Activated B cell treated with CpG ODN at 0.5 μM for 24 hours (primary cell): ENCODE measurements at regions not wholly inside any gene's neighbourhood (a gene's known extent, or its start where the extent isn't known, plus 50 kb on each side); places are given as distances from the start of the nearest gene placed in this dataset.

Experiments
- ATAC-seq: fragments of 200-7000 bp; cut with Tn5 transposase; one replicate; pipeline ENCODE4 v1.10.0; 2021; ENCODE audit warnings: low read depth, mild to moderate bottlenecking, moderate library complexity
- CTCF ChIA-PET: fragments of 350-600 bp; sonication (Branson Sonifier 250); formaldehyde crosslinking; loops from one replicate; lab custom pipeline; 2021; ENCODE audit warnings: antibody characterized with exemption; lab: Charles Lee
- POLR2A ChIA-PET: fragments of 350-600 bp; sonication (Branson Sonifier 250); formaldehyde crosslinking; loops from one replicate; lab custom pipeline; 2021; ENCODE audit warnings: antibody characterized with exemption; lab: Charles Lee
- DNase-seq: peaks from one replicate; pipeline ENCODE4 v3.0.0; 2022
- H3K27ac Mint-ChIP-seq: one replicate; pipeline ENCODE4 v1.8.0; 2020; ENCODE audit warnings: mixed read lengths
- H3K27me3 Mint-ChIP-seq: one replicate; pipeline ENCODE4 v1.8.0; 2021; ENCODE audit warnings: mixed read lengths
- H3K36me3 Mint-ChIP-seq: one replicate; pipeline ENCODE4 v1.8.0; 2021; ENCODE audit warnings: low read depth, mixed read lengths
- H3K4me1 Mint-ChIP-seq: one replicate; pipeline ENCODE4 v1.8.0; 2021; ENCODE audit warnings: mixed read lengths
- H3K4me3 Mint-ChIP-seq: one replicate; pipeline ENCODE4 v1.8.0; 2020; ENCODE audit warnings: mild to moderate bottlenecking, mixed read lengths
- H3K9me3 Mint-ChIP-seq: one replicate; pipeline ENCODE4 v1.8.0; 2020; ENCODE audit warnings: mixed read lengths
- CTCF ChIP-seq: fragments of 200-600 bp; IDR thresholded peaks from one replicate; pipeline ENCODE4 v1.8.0; 2022; ENCODE audit warnings: antibody characterized with exemption, mild to moderate bottlenecking
- intact Hi-C: fragments of 100-400 bp; cut with micrococcal nuclease; formaldehyde crosslinking; loops from one replicate; pipeline ENCODE4 v1.15.1; 2024

DNA sequence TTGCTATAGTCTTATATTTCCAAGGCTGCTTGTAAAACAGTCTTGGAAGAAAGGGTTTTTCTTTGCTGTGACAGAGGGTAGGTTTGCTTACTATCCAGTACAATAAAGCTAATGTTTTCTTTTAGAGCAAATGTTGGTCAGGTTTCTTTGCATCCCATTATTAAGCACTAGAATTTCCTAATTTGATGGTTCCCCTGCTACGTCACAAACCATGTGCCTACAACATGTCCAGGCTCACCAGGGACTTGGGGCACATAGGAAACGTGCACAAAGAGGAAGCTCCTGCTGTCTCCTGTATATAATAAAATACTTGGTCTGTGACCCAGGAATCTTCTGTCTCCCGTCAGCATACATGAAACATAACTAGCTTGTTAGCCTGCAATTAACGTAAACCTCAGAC, 486.3 kb upstream of the LRFN5 start:
- no peaks in the 10 kb centered on the region for H3K27me3 Mint-ChIP-seq
- no peak for DNase-seq
- CTCF ChIA-PET, result no interaction called here

GRCh38 chr14:41096131-41096530, 510.5 kb upstream of the LRFN5 start:
- POLR2A ChIA-PET, result no interaction called here
- Mint-ChIP-seq H3K4me1 (no peaks in the 10 kb centered on the region), H3K27me3 (no peaks in the 10 kb centered on the region), H3K4me3 (no peak overlapping the region), H3K36me3 (no peaks in the 10 kb centered on the region), H3K9me3 (peaks cover 8% of the 10 kb centered on the region), H3K27ac (no peak overlapping the region)
- TF ChIP-seq CTCF, result no peak
- no peak for ATAC-seq
- CTCF ChIA-PET, result no interaction called here
- intact Hi-C loops, result no loop called here
- DNase-seq, result no peak

More for the DNA sequence above, 486.3 kb upstream of the LRFN5 start:
- Mint-ChIP-seq H3K4me3 (no peak overlapping the region), H3K27ac (no peak overlapping the region), H3K9me3 (no peaks in the 10 kb centered on the region), H3K4me1 (no peaks in the 10 kb centered on the region), H3K36me3 (no peaks in the 10 kb centered on the region)
- POLR2A ChIA-PET, result no interaction called here
- ATAC-seq, result no peak
- intact Hi-C loops, result no loop called here
- TF ChIP-seq CTCF, result no peak

DNA sequence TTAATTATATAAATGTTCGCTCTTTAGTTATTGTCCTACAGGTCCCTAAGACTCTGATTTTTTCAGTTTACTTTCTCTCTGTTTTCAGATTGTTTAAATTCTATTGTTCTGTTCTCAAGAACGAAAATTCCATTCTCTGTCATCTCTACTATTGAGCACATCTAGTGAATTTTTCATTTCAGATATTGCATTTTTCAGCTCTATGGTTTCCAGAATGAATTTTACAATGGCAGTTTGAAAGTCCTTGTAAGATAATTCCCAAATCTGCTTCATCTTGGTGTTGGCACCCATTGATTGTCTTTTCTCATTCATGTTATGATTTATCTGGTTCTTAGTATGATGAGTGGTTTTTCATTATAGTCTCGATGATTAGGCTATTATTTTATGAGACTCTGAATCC, 519.6 kb upstream of the LRFN5 start:
- H3K9me3 Mint-ChIP-seq, result peaks cover 24% of the 10 kb centered on the region
- ChIA-PET CTCF (no interaction called here), POLR2A (no interaction called here)
- H3K4me1 Mint-ChIP-seq, result no peaks in the 10 kb centered on the region
- no peak overlapping the region for H3K27ac Mint-ChIP-seq
- no peaks in the 10 kb centered on the region for H3K36me3 Mint-ChIP-seq
- no peak for TF ChIP-seq CTCF
- DNase-seq (no peak), ATAC-seq (no peak)
- H3K4me3 Mint-ChIP-seq, result no peak overlapping the region
- intact Hi-C loops, result no loop called here
- H3K27me3 Mint-ChIP-seq, result no peaks in the 10 kb centered on the region

- Mint-ChIP-seq H3K27ac (no peak overlapping the region), H3K9me3 (no peaks in the 10 kb centered on the region), H3K36me3 (no peaks in the 10 kb centered on the region), H3K4me1 (no peaks in the 10 kb centered on the region), H3K4me3 (no peak overlapping the region), H3K27me3 (no peaks in the 10 kb centered on the region)
- ChIA-PET CTCF (no interaction called here), POLR2A (no interaction called here)
- intact Hi-C loops, result no loop called here
- ATAC-seq, result no peak
- DNase-seq, result no peak
- TF ChIP-seq CTCF, result no peak
Observed at GRCh38 chr14:41073544-41073943, 533.1 kb upstream of the LRFN5 start.

GRCh38 chr14:41072776-41073175, 533.9 kb upstream of the LRFN5 start:
- Mint-ChIP-seq H3K9me3 (no peaks in the 10 kb centered on the region), H3K4me3 (no peak overlapping the region), H3K4me1 (no peaks in the 10 kb centered on the region), H3K27ac (no peak overlapping the region), H3K36me3 (no peaks in the 10 kb centered on the region), H3K27me3 (no peaks in the 10 kb centered on the region)
- TF ChIP-seq CTCF, result no peak
- intact Hi-C loops, result no loop called here
- POLR2A ChIA-PET, result no interaction called here
- CTCF ChIA-PET, result no interaction called here
- no peak for ATAC-seq
- no peak for DNase-seq
